ENCODE measurements at regions not wholly inside any gene's neighbourhood (a gene's known extent, or its start where the extent isn't known, plus 50 kb on each side); places are given as distances from the start of the nearest gene placed in this dataset.
A peak's percentile ranks its signal among the peaks of the same experiment; 100 is the strongest.

- no peak for ATAC-seq
- Mint-ChIP-seq H3K9me3 (no peaks in the 10 kb centered on the region), H3K36me3 (no peaks in the 10 kb centered on the region), H3K27ac (no peak overlapping the region)
- DNase-seq (ENCODE audit: low spot score in 2 of 2), result no peak
These were observed 149.7 kb upstream of the ZNF236 start for GRCh38 chr18:76672627-76673026.

- no peak overlapping the region for H3K27ac Mint-ChIP-seq
- DNase-seq (ENCODE audit: low spot score in 2 of 2) (no peak), ATAC-seq (no peak)
- H3K9me3 Mint-ChIP-seq, result no peaks in the 10 kb centered on the region
- H3K36me3 Mint-ChIP-seq, result no peaks in the 10 kb centered on the region
These were observed 151.6 kb upstream of the ZNF236 start for GRCh38 chr18:76670564-76671288.

- no peak overlapping the region for H3K27ac Mint-ChIP-seq
- no peaks in the 10 kb centered on the region for H3K9me3 Mint-ChIP-seq
- ATAC-seq (no peak), DNase-seq (ENCODE audit: low spot score in 2 of 2) (no peak)
- H3K36me3 Mint-ChIP-seq, result no peaks in the 10 kb centered on the region
These were observed 153.8 kb upstream of the ZNF236 start for GRCh38 chr18:76668546-76668945.

GRCh38 chr18:76668119-76668518 is 154.2 kb upstream of the ZNF236 start:
- H3K27ac Mint-ChIP-seq, result no peak overlapping the region
- no peaks in the 10 kb centered on the region for H3K36me3 Mint-ChIP-seq

GRCh38 chr18:76667603-76668002 is 154.8 kb upstream of the ZNF236 start:
- no peak for ATAC-seq
- Mint-ChIP-seq H3K9me3 (no peaks in the 10 kb centered on the region), H3K36me3 (no peaks in the 10 kb centered on the region), H3K27ac (no peak overlapping the region)
- no peak for DNase-seq (ENCODE audit: low spot score in 2 of 2)

More at GRCh38 chr18:76668119-76668518, 154.2 kb upstream of the ZNF236 start:
- DNase-seq (ENCODE audit: low spot score in 2 of 2), result no peak
- no peaks in the 10 kb centered on the region for H3K9me3 Mint-ChIP-seq
- no peak for ATAC-seq

GRCh38 chr18:76662626-76663025 is 159.7 kb upstream of the ZNF236 start:
- DNase-seq (ENCODE audit: low spot score in 2 of 2) (no peak), ATAC-seq (no peak)
- H3K36me3 Mint-ChIP-seq, result no peaks in the 10 kb centered on the region
- no peak overlapping the region for H3K27ac Mint-ChIP-seq
- no peaks in the 10 kb centered on the region for H3K9me3 Mint-ChIP-seq

- ATAC-seq, result no peak
These were observed 161.7 kb upstream of the ZNF236 start for GRCh38 chr18:76660571-76661192.

GRCh38 chr18:76658627-76659026 is 163.6 kb upstream of the ZNF516 start:
- H3K36me3 Mint-ChIP-seq, result no peaks in the 10 kb centered on the region
- peak; percentile 82 to 86 for ATAC-seq
- H3K9me3 Mint-ChIP-seq, result no peaks in the 10 kb centered on the region
- DNase-seq (ENCODE audit: low spot score in 2 of 2), result peak in 1 of 2 donors; percentile 15
- peak overlapping the region; percentile 19 to 72 for H3K27ac Mint-ChIP-seq

More at GRCh38 chr18:76660571-76661192, 161.7 kb upstream of the ZNF236 start:
- no peak for DNase-seq (ENCODE audit: low spot score in 2 of 2)
- H3K27ac Mint-ChIP-seq, result no peak overlapping the region
- no peaks in the 10 kb centered on the region for H3K36me3 Mint-ChIP-seq
- no peaks in the 10 kb centered on the region for H3K9me3 Mint-ChIP-seq

- DNase-seq (ENCODE audit: low spot score in 2 of 2) (no peak), ATAC-seq (peak; percentile 64 to 77)
- Mint-ChIP-seq H3K9me3 (no peaks in the 10 kb centered on the region), H3K36me3 (no peaks in the 10 kb centered on the region), H3K27ac (peak overlapping the region in 1 of 2 donors; percentile 72)
These were observed 162.9 kb upstream of the ZNF516 start for GRCh38 chr18:76657911-76658470.

- ATAC-seq (no peak), DNase-seq (ENCODE audit: low spot score in 2 of 2) (no peak)
- H3K36me3 Mint-ChIP-seq, result no peaks in the 10 kb centered on the region
- H3K27ac Mint-ChIP-seq, result peak overlapping the region in 1 of 2 donors; percentile 72
- no peaks in the 10 kb centered on the region for H3K9me3 Mint-ChIP-seq
These were observed 162.1 kb upstream of the ZNF516 start for GRCh38 chr18:76656925-76657827.

GRCh38 chr18:76654577-76654976 is 159.5 kb upstream of the ZNF516 start:
- Mint-ChIP-seq H3K27ac (no peak overlapping the region), H3K36me3 (no peaks in the 10 kb centered on the region), H3K9me3 (no peaks in the 10 kb centered on the region)
- DNase-seq (ENCODE audit: low spot score in 2 of 2), result no peak
- ATAC-seq, result no peak

GRCh38 chr18:76647322-76647721 is 152.3 kb upstream of the ZNF516 start:
- Mint-ChIP-seq H3K9me3 (no peaks in the 10 kb centered on the region), H3K27ac (no peak overlapping the region), H3K36me3 (no peaks in the 10 kb centered on the region)
- ATAC-seq, result no peak
- no peak for DNase-seq (ENCODE audit: low spot score in 2 of 2)

GRCh38 chr18:76644580-76644979 is 149.5 kb upstream of the ZNF516 start:
- H3K27ac Mint-ChIP-seq, result no peak overlapping the region
- ATAC-seq (no peak), DNase-seq (ENCODE audit: low spot score in 2 of 2) (no peak)
- H3K9me3 Mint-ChIP-seq, result no peaks in the 10 kb centered on the region
- H3K36me3 Mint-ChIP-seq, result no peaks in the 10 kb centered on the region

- no peaks in the 10 kb centered on the region for H3K9me3 Mint-ChIP-seq
- peak; percentile 90 to 99 for ATAC-seq
- DNase-seq (ENCODE audit: low spot score in 2 of 2), result peak in 1 of 2 donors; percentile 14
- no peaks in the 10 kb centered on the region for H3K36me3 Mint-ChIP-seq
- no peak overlapping the region for H3K27ac Mint-ChIP-seq
These were observed 149.0 kb upstream of the ZNF516 start for GRCh38 chr18:76643996-76644395.

GRCh38 chr18:76643199-76643598 is 148.2 kb upstream of the ZNF516 start:
- ATAC-seq (peak in 1 of 2 donors; percentile 68), DNase-seq (ENCODE audit: low spot score in 2 of 2) (no peak)
- H3K36me3 Mint-ChIP-seq, result no peaks in the 10 kb centered on the region
- no peak overlapping the region for H3K27ac Mint-ChIP-seq
- H3K9me3 Mint-ChIP-seq, result no peaks in the 10 kb centered on the region

- Mint-ChIP-seq H3K9me3 (no peaks in the 10 kb centered on the region), H3K27ac (no peak overlapping the region), H3K36me3 (no peaks in the 10 kb centered on the region)
- ATAC-seq (no peak), DNase-seq (ENCODE audit: low spot score in 2 of 2) (no peak)
These were observed 145.4 kb upstream of the ZNF516 start for GRCh38 chr18:76640438-76640837.

GRCh38 chr18:76634564-76634963 is 139.5 kb upstream of the ZNF516 start:
- ATAC-seq, result no peak
- no peak for DNase-seq (ENCODE audit: low spot score in 2 of 2)
- Mint-ChIP-seq H3K36me3 (no peaks in the 10 kb centered on the region), H3K9me3 (no peaks in the 10 kb centered on the region), H3K27ac (no peak overlapping the region)
